ENCODE measurements at regions not wholly inside any gene's neighbourhood (a gene's known extent, or its start where the extent isn't known, plus 50 kb on each side); places are given as distances from the start of the nearest gene placed in this dataset.

- TF ChIP-seq CTCF (IDR thresholded peaks at IDR 0.05; ENCODE audit: insufficient read depth, low read length), result no peak
- DNase-seq (ENCODE audit: low read depth), result no peak
- H3K4me3 ChIP-seq (ENCODE audit: low read depth, low read length), result no peak overlapping the region
Observed at GRCh38 chr6:15837205-15837604, 174.4 kb upstream of the DTNBP1 start.

GRCh38 chr6:15832841-15833240 lies 170.0 kb upstream of the DTNBP1 start:
- DNase-seq (ENCODE audit: low read depth), result no peak
- no peak overlapping the region for H3K4me3 ChIP-seq (ENCODE audit: low read depth, low read length)
- TF ChIP-seq CTCF (IDR thresholded peaks at IDR 0.05; ENCODE audit: insufficient read depth, low read length), result no peak

GRCh38 chr6:15829156-15829555 lies 166.3 kb upstream of the DTNBP1 start:
- DNase-seq (ENCODE audit: low read depth), result no peak
- no peak overlapping the region for H3K4me3 ChIP-seq (ENCODE audit: low read depth, low read length)
- no peak for TF ChIP-seq CTCF (IDR thresholded peaks at IDR 0.05; ENCODE audit: insufficient read depth, low read length)

- TF ChIP-seq CTCF (IDR thresholded peaks at IDR 0.05; ENCODE audit: insufficient read depth, low read length), result no peak
- no peak overlapping the region for H3K4me3 ChIP-seq (ENCODE audit: low read depth, low read length)
- no peak for DNase-seq (ENCODE audit: low read depth)
Observed at GRCh38 chr6:15827496-15828255, 164.8 kb upstream of the DTNBP1 start.

- no peak for TF ChIP-seq CTCF (IDR thresholded peaks at IDR 0.05; ENCODE audit: insufficient read depth, low read length)
- no peak overlapping the region for H3K4me3 ChIP-seq (ENCODE audit: low read depth, low read length)
- no peak for DNase-seq (ENCODE audit: low read depth)
Observed at GRCh38 chr6:15826814-15827318, 164.0 kb upstream of the DTNBP1 start.

GRCh38 chr6:15825332-15825930 lies 162.6 kb upstream of the DTNBP1 start:
- no peak for TF ChIP-seq CTCF (IDR thresholded peaks at IDR 0.05; ENCODE audit: insufficient read depth, low read length)
- H3K4me3 ChIP-seq (ENCODE audit: low read depth, low read length), result no peak overlapping the region

More at GRCh38 chr6:15825332-15825930, 162.6 kb upstream of the DTNBP1 start:
- DNase-seq (ENCODE audit: low read depth), result no peak

All from fibroblast of the aortic adventitia (primary cell).